Body of pancreas (tissue), 4 donors: ENCODE measurements at regions not wholly inside any gene's neighbourhood (a gene's known extent, or its start where the extent isn't known, plus 50 kb on each side); places are given as distances from the start of the nearest gene placed in this dataset.

ENCODE experiments used
- CTCF ChIP-seq, 7 experiments: fragments of 450-650 bp in 4 of 7; fragments of 200-600 bp in 3 of 7; sonication (generic) in 3 of 7; IDR thresholded peaks; one replicate each; pipeline ENCODE4 v1.5.1; 2016 to 2019; ENCODE audit warnings: antibody characterized with exemption in 7 of 7
- POLR2A ChIP-seq, 3 donors: fragments of 450-650 bp; IDR thresholded peaks; one replicate each; pipeline ENCODE4 v1.6.1; 2016; ENCODE audit warnings: antibody characterized with exemption in 3 of 3, mild to moderate bottlenecking in 2 of 3

- TF ChIP-seq CTCF (IDR thresholded peaks at IDR 0.05) (no peak), POLR2A (IDR thresholded peaks at IDR 0.05) (no peak)
These were observed 1483.7 kb upstream of the ACO1 start for GRCh38 chr9:30900706-30901105.
